ENCODE measurements at regions not wholly inside any gene's neighbourhood (a gene's known extent, or its start where the extent isn't known, plus 50 kb on each side); places are given as distances from the start of the nearest gene placed in this dataset.

DNA sequence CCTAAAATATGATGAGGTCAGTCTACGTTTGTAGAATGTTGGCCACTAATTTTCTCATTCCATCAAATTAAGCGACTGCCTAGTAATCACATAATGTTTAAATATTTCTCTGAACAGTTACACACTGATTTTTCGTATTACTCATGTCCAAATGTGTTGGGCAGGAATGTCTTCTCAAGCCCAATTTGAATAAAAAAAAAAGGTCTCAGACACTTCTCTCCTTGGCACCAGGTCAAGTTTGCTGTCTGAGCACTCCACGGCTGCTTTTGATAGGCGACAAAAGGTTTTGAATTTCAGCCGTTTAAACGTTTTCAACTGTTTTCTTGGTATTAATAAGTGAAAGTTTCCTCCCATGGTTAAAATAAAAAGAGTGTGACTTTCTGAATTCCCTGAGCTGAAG is 542.1 kb downstream of the IRX1 start:
- DNase-seq = peak; percentile 49

- no peak for DNase-seq
Measured at GRCh38 chr5:4142842-4143241, 547.2 kb downstream of the IRX1 start.

- no peak for DNase-seq
Measured at GRCh38 chr5:4144411-4145007, 548.9 kb downstream of the IRX1 start.

DNA sequence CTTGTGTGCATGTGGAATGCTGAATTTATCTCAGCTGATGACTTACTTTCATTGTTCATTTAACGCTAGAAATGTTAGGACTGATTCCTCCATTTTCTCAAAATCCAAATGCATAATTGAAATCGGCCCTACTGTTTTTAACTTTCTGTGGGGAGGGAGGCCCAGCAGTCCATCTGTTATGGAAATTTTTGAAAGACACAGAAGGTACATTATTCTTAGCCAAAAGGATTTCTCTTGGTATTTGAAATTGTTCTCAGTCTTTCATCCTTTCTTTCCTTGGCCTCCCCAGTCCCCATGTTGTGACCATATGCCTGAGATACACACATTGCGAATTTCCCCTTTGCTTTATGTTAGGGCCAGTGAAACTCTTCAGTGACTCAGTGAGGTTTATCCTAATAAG is 549.9 kb downstream of the IRX1 start:
- DNase-seq = no peak

- DNase-seq = no peak
Measured at GRCh38 chr5:4148009-4148408, 552.4 kb downstream of the IRX1 start.

DNA sequence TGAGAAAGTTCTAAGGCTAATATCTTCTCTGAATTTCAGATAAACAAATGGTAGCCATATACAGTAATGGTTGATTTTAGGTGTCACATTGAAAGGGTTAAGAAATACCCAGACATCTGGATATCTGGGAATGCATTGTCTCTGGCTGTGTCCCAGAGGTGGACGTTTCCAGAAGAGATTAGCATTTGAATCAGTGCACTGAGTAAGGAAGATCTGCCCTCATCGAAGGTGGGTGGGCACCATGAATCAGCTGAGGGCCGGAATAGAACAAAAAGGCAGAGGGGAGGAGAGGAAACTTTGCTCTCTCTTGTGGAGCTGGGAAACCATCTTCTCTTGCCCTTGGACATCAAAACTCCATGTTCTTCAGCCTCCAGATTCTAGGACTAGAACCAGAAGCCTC is 554.4 kb downstream of the IRX1 start:
- DNase-seq = no peak

- DNase-seq = no peak
Measured at GRCh38 chr5:4156153-4156552, 560.5 kb downstream of the IRX1 start.

- DNase-seq = no peak
Measured at GRCh38 chr5:4156889-4157288, 561.3 kb downstream of the IRX1 start.

- DNase-seq = no peak
Measured at GRCh38 chr5:4158750-4159447, 563.3 kb downstream of the IRX1 start.

- no peak for DNase-seq
Measured at GRCh38 chr5:4159681-4160080, 564.0 kb downstream of the IRX1 start.

DNA sequence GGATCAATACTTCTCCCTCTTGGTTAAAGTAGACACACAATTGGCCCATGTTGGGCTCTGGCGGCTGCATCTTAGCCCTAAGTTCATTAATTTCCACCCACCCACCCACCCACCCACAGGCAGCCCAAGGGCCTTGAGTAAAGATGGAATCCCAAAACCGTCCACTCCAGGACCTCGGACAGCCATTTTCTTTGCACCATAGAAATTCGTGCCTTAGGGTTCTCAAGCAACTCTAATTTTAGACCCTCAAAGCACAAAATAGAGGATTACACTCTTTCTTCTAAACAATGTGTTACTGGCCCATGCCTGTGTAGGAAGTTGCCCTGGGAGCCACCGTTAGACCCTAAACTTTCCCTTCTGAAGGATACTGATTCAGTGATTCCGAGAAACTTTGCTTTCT is 568.5 kb downstream of the IRX1 start:
- no peak for DNase-seq

GRCh38 chr5:4180703-4181102 is 585.1 kb downstream of the IRX1 start:
- DNase-seq = no peak

- DNase-seq = no peak
Measured at GRCh38 chr5:4182144-4182543, 586.5 kb downstream of the IRX1 start.

DNA sequence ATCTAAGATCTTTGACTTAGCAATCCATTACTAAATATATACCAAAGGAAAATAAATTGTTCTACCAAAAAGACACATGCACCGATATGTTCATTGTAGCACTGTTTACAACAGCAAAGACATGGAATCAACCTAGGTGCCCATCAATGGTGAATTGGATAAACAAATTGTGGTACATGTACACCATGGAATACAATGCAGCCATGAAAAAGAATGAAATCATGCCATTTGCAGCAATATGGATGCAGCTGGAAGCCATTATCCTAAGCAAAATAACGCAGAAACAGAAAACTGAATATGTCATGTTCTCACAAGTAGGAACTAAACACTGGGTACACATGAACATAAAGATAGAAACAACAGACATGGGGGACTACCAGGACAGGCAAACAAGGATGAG is 589.5 kb downstream of the IRX1 start:
- no peak for DNase-seq

DNA sequence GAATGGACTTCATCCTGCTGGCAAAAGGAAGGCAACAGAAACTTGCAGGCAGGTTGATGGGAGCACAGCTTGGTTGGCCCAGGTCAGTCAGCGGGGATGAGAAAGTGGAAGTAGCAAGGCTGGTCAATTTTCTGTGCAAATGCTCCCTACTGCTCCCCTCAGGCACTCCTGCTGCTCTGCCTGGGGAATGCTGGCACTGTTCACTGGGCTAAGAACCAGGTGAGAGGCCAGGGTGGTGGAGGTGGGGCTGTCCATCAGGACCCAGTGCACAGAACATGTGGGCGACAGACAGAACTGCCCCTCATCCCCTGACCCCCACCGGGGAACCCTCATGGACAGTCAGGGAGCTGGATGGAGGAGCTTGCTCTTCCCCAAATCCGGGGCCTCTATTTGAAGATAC is 593.1 kb downstream of the IRX1 start:
- no peak for DNase-seq

- no peak for DNase-seq
Measured at GRCh38 chr5:4189317-4189716, 593.7 kb downstream of the IRX1 start.

DNA sequence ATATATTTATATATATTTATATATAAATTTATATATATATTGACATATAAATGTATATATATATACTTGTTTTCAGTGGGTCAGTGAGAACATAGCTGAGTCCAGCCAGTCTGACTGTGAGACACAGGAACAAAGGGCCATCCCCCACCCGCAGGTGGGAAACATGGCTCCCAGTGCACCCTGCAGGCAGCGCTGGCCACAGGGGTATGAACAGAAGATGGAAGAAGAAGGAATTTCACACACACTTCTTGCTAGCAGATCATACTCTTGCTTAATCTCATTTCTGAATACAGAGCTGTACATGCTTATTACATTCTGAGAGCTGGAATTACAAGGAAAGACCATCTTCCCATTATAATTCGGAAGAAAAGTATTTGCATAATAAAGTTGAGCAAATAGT is 595.4 kb downstream of the IRX1 start:
- no peak for DNase-seq

DNA sequence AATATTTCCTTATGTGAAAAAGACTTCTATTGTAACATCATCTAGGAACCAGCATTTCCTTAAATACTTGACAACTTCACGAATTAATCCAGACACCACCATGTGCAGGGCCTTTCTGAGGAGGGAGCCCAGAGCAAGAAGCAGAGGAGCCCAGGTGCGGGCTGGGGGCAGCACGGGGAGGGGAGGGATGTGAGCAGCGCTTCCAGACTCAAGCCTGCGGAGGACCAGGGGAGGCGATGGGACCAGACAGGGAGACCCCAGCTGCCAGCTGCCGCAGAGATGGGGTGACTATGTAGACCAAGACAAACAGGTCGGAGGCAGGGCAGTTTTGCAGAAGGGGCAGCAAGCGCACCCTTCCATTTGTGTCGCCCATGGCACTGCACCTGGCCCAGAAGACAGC is 596.1 kb downstream of the IRX1 start:
- DNase-seq = no peak

DNA sequence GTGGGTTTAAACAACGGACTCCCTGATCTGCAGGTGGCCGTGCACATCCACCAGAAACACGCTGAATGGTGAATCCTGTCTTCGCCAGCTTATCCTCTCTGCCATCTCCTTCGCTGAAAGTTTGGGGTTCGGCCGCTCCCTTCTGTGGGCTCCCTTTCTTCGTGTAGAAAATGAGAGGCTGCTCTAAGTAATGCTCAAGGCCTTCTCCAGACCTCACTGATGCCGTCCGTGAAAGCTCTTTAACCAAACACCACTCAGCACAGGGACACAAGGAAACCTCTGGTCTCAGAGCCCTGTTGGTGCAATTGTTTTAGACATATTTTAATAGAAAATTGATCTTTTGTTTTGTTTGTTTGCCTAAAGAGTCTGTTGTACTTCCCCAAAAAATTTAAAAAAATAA is 596.5 kb downstream of the IRX1 start:
- DNase-seq = no peak

DNA sequence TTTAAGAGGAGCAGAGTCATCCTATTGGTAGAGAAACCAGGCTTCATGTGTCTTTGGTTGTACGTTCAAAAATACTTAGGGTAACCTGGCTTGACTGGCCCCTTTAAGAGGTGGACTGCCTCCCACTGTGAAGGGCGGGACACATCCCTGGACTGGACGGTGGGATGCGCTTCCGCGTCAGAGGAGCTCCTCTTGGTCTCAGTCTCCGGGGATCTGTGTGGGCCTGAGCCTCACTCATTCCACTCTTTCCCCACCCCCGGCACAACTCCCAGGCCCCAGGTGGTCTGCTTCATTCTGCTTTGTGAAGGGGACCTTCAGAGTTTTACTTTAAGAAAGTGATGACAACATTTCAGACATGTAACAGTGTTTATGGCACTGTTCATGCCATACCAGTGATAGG is 601.1 kb downstream of the IRX1 start:
- no peak for DNase-seq

DNA sequence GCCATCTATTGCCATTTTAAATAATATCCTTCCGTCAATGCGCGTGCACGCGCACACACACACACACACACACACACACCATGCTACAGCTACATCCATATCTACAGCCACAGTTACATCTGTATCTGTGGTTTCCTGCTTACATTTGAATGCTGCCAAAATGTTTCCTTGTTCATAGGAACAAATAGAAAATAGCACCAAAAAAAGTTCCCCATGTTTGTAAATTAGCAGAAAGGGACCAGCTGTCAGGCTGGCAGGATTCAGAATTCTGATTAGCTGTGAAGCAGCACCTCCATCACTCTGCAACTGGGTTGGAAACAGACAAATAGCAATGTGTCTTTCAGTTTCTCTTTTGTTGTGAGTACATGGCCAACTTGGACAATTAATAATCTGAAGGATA is 601.5 kb downstream of the IRX1 start:
- DNase-seq = no peak

DNA sequence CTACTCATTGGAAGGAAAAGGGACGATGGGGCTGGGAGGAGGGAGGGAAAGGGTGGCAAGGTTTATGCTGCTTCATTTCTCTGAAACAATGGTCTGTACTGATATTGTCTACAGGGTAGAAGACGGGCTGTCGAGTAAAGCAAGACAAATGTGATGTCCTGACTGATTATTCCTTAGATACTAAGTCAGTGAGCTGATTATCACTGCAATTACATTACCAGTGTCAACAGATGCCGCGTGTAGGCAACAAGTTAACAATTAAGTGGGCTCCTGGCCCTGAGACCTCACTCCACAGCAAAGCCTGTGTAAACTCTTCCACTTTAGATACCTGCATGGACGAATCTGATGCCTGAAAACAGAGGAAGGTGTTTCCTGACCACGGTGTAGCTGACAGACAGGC is 602.8 kb downstream of the IRX1 start:
- no peak for DNase-seq

GRCh38 chr5:4199049-4199841 is 603.6 kb downstream of the IRX1 start:
- no peak for DNase-seq

DNA sequence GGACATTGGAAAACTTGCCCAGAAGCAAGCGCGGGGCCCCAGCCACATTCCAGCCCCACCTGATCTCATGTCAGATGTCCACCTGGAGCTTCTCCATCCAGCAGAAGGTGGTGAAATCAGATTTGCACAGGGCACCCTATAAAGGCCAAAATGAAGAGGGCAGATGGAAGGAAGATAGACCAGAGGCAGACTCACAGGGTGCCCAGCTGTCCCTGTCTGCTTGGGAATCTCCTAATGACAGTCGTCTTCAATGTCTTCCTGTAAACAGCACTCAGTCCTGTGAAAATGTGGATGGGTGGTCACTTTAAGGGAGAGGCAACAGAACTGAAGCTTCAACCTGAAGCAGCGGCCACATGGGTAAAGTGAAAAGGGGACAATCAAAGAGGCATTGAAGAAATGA is 607.5 kb downstream of the IRX1 start:
- no peak for DNase-seq
